Suppressor macrophage treated with lipopolysaccharide for 1 hour (primary cell): ENCODE measurements at regions not wholly inside any gene's neighbourhood (a gene's known extent, or its start where the extent isn't known, plus 50 kb on each side); places are given as distances from the start of the nearest gene placed in this dataset.

Source experiments
- DNase-seq, 3 donors: peaks; one replicate each; pipeline ENCODE4 v3.0.0-alpha.2; 2020 to 2022

DNA sequence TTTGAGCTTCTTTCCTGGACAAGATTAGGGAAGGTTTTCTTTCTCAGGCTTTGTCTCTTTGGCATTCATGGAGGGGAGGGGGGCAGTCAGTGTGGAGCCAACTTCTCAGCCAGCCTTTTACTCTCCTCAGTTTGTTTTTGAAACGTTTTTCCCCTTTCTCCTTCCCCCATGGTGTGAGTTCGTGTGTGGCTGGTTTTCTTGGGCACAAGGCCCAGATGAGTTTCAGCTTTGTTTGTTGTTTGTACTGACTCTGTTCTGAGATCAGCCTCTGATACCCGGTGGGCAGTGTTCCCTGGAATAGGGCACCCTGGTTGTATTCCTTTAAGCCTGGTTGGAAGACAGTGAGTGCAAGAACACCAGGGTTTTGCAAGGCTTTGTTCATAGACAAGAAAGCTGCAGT, 168.2 kb upstream of the RARB start:
- no peak for DNase-seq

DNA sequence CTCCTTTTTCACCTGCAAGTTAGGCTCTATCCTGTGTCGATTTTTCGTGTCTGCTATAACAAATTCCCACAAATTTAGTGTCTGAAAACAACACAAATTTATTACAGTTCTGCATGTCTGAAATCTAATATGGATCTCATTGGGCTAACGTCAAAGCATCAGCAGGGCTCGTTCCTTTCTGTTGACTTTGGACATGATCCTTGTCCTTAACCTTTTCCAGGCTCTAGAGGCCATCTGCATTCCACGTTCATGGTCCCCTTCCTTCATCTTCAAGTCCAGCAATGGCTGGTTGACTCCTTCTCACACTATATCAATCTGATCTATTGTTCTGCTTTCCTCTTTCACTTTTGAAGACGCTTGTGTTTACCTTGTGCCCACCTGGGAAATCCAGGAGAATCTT, 165.7 kb upstream of the RARB start:
- no peak for DNase-seq

DNA sequence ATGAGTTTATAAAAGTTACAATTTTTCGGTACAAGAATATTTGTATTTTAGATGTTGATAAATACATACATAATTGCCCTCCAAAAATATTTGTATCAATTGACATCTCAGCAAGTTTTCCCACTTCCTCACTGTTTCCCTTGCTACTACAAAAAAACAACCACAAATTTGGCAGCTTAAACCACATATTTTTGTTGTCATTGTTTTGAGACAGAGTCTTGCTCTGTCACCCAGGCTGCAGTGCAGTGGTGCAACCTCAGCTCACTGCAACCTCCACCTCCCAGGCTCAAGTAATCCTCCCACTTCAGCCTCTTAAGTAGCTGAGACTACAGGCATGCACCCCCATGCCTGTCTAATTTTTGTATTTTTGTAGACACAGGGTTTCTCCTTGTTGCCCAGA, 162.8 kb upstream of the RARB start:
- DNase-seq: no peak

DNA sequence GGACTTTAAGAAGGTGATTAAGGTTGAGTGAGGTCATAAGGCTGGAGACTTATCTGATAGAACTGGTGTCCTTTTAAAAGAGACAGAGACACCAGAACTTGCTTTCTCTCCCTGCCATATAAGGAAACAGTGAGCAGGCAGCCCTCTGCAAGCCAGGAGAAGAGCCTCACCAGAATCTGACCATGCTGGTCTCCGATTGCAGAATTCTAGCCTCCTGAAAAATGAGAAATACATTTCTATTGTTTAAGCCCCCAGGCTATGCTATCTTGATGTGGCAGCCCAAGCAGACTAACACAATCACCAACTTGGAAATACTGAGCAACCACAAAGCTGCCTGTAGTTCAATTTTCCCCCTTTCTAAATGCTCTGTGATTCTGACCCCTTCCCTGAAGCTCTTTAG, 161.4 kb upstream of the RARB start:
- DNase-seq: no peak

DNA sequence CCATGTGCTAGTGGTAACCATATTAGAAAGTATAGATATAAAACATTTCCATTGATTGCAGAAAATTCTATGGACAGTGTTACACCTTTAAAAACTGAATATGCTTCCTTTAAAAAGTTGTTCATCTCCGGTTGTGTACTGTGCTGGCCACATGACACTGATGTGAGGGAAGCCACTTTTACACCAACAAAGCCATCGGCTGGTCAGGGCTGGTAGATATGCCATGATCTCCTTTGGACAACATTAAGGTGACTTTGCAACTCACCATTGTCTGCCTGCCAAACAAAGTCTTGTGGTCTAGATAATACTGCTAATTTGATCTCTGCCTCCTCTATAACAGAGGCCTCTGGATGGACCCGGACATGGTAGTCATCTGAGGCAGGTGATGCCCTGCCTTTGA, 156.0 kb upstream of the RARB start:
- DNase-seq: no peak

DNA sequence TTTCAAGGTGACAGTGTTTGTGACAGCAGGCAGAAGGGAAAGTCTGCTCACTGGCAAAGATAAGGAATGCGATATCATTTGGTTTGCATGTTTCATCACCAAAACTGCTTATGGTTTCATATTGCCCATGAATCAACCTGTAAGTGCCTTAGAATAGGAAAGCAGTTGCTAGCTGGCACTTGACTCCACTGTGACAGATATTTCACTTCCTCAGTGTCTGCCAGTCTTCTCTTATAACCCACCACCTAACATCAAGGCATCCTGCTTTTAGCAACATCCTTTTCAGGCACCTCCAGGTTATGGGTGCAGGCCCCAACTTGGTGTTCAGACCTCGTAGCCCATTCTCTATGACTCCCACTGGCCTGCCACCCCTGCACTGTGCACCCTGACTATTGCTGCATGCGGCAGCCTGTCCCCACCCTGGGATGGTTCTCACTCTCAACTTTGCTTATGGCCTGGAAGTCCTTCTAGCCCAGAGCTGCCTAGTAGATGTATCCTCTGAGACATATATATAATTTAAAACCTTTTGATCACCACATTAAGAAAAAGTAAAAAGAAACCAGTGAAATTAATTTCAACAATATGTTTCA, 154.4 kb upstream of the RARB start:
- DNase-seq: no peak

DNA sequence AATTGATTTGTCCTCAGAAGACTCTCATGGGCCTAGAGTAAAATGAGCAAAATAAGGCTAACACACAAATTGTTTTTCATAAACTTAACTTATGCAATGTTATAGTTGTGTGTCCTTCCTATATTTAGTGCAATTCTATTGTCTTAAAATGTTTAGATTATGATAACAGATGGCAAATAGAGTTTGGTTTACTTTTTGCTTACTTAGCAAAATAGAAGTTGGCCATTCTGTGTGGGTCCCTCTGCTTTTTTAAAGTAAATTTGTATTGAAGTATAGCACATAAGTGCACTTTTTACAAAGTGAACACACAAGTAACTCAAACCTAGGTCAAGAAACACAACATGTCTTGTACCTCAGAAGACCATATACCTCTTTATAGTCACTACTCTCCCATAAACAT, 150.6 kb upstream of the RARB start:
- no peak for DNase-seq

DNA sequence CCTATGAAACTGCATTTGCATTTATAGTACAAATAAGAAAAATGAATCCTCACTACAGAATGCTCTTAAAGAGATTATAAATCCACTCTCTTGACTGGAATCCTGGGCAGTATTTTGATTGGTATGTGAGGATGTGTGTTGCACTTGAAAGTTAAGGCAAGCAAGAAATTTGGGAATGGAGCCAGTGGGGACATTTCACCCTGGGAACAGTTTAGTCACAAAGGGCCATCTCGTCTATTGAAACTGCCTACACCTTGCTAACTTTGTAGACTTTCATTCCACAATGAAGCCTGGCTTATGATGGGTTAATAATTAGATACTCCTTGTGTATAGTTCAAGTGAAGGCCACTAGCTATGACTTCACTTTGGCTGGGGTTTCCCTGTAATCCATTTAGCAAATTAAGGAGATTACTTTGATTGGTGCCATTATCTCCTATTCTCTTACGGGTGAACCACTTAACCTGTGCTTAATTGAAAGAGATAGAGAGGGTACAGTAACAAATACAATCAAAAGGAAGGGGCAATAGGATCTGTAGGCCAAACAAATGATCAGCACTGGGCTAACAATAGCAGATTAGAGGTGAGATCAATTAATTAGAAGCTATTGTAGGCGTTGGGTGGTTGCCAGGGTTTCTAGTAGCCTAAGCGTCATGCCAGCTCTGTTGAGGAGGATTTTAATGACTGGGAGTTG, 146.9 kb upstream of the RARB start:
- DNase-seq: no peak

DNA sequence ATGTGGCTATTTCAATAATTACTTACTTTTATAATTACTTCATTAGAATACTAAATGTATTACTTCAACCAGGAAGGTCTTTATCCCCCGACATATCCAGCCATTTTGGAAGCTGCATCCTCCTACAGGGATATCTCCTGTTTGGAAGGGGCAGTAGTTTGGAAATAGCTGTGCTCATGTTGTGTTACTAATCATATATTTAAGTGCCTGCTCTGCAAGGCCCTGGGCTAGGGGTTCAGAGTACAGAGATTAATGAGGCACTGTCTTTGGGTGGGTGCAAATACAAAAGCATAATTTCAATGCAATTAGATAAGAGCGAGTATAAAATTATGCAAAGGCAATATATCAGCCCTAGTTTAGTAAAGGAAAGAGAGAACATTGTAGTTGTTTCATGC, 146.3 kb upstream of the RARB start:
- DNase-seq: no peak

DNA sequence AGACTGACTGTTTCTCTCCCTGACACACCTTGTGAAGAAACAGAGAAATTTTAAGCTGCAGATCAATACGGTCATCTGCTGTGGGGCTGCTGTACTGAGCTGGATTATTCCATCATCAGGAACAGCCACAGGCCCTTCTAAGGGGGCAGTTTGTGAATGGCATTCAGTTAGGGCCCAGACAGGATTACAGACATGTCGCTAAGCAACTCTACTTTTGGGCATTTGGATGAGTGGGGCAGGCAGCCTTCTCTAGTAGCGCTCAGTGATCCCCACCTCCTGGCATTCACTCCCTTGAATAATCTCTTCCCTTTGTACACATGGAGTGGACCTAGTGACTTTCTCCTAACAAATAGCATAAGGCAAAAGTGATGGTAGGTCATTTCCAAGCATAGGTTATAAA, 144.4 kb upstream of the RARB start:
- DNase-seq: no peak

DNA sequence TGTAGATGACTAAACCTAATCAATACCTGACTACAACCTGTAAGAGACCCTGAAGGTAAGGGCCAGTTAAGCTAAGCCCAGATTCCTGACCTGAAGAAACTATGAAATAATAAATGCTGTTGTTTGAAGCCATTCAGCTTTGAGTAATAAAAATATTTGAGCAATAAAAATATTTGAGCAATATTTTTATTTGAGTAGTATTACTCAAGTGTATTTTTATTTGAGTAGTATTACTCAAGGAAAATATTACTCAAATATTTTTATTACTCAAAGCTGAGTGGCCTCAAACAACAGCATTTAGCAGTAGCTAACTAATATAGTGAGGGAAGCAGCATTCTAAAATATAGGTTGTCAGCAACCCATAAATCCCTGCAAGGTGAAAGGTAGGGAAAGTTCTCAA, 143.8 kb upstream of the RARB start:
- DNase-seq: no peak

DNA sequence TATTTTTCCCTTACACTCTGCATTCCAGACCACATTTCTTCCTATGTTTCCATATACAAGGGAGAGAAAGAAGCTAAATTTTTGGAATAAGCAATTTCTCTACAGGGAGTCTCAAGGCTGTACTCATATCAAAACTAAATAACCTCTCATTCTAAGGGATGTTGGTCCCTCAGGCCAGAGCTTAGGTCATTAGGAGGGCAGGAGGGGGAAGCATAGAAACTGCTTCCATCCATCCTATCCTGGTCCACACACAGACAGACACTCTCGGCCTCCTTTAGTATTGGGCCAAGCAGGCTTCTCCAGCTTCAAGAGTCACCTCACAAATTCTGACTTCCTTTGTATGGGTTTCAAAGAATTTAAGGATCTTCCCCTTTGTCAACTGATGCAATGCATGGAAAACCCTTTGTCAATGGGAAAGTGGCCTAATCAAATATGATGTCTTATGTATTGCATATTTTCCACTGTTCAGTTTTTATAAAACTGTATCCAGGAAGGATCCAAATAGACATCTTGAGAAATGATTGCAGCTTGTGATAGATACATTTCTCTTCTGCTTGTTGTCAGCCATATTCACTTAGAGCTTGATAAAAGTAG, 140.7 kb upstream of the RARB start:
- no peak for DNase-seq

DNA sequence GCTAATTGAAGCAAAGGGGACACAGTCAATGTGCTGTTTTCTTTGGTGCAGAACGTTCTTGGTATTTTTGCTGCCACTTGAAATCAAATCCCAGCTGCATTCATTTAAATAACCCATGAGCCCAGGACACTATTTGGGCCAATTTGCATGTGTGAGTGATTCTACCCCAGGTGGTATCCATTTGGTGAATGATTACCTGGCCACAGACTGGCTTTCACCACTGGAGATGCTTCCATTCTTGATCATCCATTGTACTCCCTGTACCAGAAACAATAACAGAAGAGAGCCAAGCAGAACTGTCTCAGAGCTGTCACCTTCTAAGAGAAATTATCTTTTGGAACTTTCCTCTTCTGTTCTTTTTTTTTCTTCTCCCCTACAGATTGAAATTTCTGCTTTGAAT, 139.7 kb upstream of the RARB start:
- DNase-seq: no peak

DNA sequence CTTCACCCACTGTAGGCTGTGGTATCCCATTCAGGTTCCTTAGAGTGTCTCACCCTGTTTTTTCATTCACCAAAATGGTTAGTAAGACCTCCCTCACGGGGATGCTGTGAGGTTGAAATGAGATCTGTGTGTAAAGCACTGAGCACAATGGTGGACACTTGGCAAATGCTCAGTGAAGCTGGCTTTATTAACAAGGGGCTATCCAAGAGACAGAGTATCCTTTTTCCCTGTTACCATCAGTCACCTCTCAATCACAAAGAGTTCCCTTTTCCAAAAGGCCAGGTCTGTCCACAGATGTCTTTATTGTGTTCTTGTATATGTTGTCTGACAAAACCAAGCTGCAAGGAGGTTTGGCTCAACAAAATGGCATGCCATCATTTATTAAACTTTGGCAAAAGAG, 138.9 kb upstream of the RARB start:
- no peak for DNase-seq

DNA sequence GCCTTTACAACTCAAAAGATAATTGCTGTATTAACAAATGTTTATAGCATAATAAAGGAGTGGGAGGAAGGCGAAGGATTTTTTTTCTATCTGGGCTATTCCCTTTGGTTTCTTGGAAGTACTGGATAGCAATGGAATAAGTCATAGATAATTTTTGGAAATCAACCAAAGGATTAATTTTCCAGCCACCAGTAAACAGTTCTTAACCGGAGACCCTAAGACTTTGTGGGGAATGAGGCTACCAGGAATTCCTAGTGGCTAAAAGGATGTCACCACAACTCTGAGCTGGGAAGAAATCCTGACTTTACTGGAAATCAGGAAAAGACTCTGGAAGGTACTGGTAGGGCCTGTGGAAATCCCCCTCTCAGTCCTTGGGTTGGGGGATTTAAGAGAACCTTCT, 138.4 kb upstream of the RARB start:
- no peak for DNase-seq

DNA sequence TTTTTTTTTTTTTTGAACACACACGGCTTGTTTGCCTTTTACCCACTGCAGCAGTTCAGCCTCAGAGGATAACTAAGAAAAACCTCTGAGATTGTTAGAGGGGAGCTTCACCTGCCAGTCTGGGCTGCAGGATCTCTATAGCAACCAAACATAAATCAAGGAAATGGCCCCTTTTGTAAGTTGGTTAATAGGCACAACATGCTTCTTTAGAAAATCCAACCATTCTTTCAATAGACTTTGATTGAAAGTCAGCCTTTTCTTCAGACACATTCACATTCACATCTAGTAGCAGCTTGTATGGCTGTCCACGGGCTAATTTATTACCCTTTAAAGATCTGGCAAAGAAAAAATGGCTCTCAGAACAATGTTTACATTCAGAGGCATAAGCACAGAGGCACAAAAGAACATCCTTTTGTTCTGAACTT, 136.6 kb upstream of the RARB start:
- DNase-seq: no peak

DNA sequence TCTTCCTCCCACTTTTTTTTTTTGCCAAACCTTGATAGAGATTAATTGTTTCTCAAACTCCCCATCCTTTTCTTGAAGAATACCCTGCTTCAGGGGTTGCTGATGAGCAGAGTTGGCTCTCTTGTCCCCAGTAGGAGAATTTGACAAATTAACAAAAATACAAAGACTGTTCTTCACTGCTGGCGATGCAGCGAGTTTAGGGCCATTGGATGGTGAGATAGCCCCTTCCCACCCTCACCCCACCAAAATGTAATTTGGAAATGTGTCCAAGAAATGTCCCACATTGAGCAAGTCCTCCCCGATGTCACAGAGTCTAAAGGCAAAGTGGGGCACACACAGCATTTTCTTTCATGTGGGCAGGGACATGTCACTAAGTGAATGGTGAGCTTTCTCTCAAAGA, 136.0 kb upstream of the RARB start:
- no peak for DNase-seq

DNA sequence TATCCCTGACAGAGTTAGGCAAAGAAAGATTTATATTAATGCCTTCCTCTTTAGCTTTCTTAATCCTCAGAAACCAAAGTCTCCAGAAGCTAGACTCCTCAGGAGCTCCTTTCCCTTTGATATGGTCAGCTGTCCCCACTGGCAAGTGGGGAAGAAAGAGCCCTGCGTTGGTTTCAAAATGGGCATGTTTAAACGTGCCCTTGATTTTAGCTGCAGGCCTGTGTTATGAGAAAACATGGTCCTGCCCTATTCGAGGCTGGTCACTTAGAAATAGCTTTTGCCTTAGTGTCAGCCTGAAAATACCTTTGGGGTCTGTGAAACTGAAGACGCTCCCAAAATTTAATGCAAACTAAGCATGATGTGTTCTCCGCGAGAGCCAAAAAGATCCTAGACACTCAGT, 135.5 kb upstream of the RARB start:
- DNase-seq: no peak

DNA sequence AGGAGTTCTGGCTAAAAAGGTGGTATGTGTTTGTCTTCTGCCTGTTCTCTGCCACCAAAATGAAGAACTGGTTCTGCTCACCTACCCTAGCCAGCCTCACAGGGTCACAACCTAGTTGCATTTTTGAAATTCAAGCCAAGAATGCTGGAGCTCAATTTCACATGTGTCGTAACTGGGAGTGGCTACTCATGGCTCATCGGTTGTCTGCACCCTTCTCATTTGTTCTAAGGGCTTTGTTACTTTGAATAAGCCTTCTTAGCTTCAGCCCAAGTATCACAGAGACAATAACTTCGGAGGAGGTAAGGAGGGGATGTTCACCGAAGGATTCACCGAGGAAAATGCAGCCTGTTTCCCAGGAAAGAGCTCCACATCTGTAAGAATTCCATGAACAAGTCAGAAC, 134.3 kb upstream of the RARB start:
- no peak for DNase-seq

DNA sequence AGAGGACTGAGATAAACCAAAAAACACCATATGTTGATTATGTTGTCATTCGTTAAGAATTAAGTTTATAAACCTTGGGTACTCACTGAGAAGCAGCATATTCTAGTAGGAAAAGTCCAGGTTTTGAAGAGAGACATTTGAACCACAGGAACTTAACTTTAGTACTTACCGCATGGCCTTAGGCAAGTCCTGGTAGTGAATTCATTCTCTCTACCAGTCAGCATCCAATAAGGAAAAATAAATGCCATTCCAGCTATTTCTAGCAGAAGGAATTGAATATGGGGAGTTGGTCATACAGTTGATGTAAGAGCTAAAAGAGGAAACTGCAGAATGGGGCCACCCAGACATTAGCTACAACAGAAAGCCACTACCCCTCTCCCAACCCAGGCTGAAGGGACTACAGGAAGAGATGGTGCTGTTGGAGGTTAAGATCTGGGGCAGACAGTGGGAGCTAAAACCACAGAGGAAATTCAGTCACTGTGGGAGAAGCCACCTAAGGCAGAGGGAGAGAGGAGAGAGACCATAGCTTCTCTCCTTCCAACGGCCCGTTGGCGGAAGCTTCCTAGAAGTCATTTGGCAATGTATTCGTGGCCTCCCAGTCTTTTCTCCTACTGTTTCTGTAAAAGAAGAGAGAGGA, 133.8 kb upstream of the RARB start:
- no peak for DNase-seq

DNA sequence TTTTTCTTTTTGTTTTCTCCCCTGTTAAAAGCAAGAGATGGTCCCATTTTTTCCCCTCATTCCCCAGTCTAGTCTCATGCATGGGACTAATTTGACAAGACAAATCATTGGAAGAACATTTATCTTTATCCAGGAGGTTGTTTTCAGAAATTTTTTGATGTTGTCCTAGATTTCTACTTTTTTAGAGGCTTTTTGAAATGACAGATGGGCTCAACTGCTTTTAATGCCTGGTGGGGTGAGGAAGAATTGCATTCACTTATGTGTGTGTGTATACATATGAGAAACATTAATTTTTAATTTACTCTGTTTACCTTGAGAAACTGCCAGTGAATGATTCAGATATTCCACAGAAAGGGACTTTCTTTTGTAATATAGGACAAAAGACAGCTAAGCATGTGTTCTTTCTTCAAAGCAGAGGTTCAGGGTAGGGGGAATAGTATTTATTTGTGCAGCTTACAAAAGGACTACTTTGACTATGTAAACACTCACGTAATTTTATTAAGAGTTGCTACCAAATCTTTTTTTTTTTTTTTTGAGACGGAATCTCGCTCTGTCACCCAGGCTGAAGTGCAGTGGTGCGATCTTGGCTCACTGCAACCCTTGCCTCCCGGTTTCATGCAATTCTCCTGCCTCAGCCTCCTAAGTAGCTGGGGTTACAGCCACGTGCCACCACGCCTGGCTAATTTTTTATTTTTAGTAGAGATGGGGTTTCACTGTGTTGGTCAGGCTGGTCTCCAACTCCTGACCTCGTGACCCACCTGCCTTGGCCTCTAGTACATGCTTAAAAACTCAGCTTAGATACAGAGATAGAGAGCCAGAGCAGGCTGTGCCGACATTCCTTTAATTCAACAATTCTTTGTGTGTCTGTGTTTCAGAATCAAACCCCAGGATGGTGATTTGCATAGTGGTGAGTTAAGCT, 130.1 kb upstream of the RARB start:
- DNase-seq: no peak

DNA sequence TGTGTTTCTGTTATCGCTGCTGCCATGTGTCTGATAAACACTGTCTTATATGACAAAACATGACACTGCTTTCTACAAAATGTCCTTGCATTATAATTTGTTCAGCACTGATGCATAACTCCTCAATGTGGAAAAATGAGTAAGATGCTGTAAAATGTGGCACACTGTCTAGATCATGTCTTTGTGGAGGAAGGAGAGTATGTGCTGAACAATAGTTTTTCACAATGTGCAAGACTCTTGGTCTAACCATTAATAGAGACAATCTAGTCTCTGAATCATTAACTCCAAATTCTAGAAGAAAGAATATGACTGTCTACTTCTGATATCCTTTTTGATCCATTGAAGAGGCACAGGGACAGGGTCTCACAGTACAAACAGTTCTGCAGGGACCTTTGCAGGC, 127.9 kb upstream of the RARB start:
- no peak for DNase-seq

DNA sequence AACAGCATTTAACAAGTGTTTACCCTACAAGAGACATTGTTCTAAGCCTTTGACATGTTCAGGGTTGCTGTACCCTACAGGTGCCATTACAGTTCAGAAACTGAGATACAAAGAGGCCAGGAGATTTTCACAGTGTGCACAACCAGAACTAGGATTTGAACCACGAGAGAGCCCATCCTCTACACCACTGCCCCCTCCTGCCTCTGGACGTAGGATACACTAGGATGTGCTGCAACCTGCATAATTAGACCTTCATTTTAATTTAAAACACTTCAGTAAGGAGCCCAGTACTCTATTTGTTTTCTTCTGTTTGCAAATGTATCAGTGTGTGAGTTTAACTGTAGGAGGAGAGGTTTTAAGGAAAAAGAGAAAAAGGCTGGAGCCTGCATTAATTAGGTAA, 123.1 kb upstream of the RARB start:
- DNase-seq: no peak
